HL-60 (cell line): ENCODE measurements at regions not wholly inside any gene's neighbourhood (a gene's known extent, or its start where the extent isn't known, plus 50 kb on each side); places are given as distances from the start of the nearest gene placed in this dataset.

Source experiments
- DNase-seq, 2 experiments: peaks; one replicate each; pipeline ENCODE4 v3.0.0-alpha.2; 2010 to 2020; ENCODE audit warnings: low read depth in 1 of 2, low spot score in 1 of 2
- H3K27ac ChIP-seq: fragments of 250-450 bp; sonication (Bioruptor Pico); replicated peaks from 2 replicates; pipeline ENCODE4 v1.5.1; 2020; ENCODE audit warnings: mild to moderate bottlenecking, moderate library complexity
- H3K27me3 ChIP-seq: fragments of 250-450 bp; sonication (Bioruptor Pico); 2 replicates; pipeline ENCODE4 v1.5.1; 2021; ENCODE audit warnings: mild to moderate bottlenecking, moderate library complexity; ENCODE audit not compliant: insufficient read depth, poor library complexity, severe bottlenecking
- H3K4me3 ChIP-seq: replicated peaks from 2 replicates; pipeline ENCODE4 v1.5.1; 2011; ENCODE audit warnings: mild to moderate bottlenecking, control low read depth, low read length; ENCODE audit not compliant: insufficient read depth
- GABPA ChIP-seq: IDR thresholded peaks from 2 replicates; pipeline ENCODE4 v1.6.1; 2012; ENCODE audit warnings: low read depth
- POLR2AphosphoS5 ChIP-seq: IDR thresholded peaks from 2 replicates; pipeline ENCODE4 v1.6.1; 2012; ENCODE audit warnings: low read depth
- SPI1 ChIP-seq: IDR thresholded peaks from 2 replicates; pipeline ENCODE4 v1.6.1; 2012; ENCODE audit warnings: low read depth, mild to moderate bottlenecking, borderline replicate concordance
- TF ChIP-seq, protein P1 (sequence below): IDR thresholded peaks from one replicate; pipeline ENCODE4 v1.5.1; 2011; ENCODE audit warnings: low read length, control low read depth, inconsistent platforms; ENCODE audit not compliant: insufficient read depth
- TF ChIP-seq, protein P2 (sequence below): IDR thresholded peaks from 2 replicates; pipeline ENCODE4 v1.6.1; 2012; ENCODE audit warnings: low read depth; ENCODE audit not compliant: insufficient replicate concordance

DNA sequence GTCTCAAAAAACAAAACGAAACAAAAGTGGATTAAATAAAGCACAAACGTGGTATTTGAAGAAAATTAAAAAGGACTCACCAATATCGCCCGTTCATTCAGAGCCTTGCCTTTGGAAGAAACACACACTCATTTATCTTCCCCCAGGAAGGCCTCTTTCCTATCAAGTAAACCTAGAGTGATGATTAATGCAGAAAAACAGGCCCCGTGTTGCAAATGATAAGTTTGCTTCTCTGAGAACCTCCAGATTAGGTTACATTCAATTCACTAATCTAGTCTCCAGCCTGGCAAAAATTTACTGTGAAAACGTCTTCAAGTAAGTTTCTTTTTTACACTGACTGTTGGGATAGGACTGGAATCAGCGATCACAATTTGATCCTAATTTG is 78.0 kb upstream of the C1GALT1 start:
- Histone ChIP-seq H3K27ac (no peak overlapping the region), H3K27me3 (no peaks in the 10 kb centered on the region), H3K4me3 (no peak overlapping the region)
- TF ChIP-seq SPI1 (no peak), GABPA (no peak)
- DNase-seq: no peak

DNA sequence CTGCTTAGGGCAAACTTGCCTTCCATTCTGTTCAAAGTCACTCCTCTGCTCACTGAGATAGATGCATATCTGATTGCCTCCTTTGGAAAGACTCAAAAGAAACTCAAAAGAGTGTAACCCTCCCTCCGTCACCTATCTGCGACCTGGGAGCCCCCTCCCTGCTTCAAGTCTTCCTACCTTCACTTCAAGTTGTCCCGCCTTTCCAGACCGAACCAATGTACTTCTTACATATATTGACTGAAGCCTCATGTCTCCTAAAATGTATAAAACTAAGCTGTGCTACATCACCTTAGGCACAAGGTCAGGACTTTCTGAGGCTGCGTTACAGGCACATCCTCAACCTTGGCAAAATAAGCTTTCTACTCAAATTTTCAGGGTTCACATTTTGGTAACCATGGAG is 77.4 kb upstream of the C1GALT1 start:
- Histone ChIP-seq H3K27ac (no peak overlapping the region), H3K4me3 (no peak overlapping the region), H3K27me3 (no peaks in the 10 kb centered on the region)
- DNase-seq: no peak
- TF ChIP-seq POLR2AphosphoS5: no peak
- TF ChIP-seq SPI1: no peak
- TF ChIP-seq, protein P1, sequence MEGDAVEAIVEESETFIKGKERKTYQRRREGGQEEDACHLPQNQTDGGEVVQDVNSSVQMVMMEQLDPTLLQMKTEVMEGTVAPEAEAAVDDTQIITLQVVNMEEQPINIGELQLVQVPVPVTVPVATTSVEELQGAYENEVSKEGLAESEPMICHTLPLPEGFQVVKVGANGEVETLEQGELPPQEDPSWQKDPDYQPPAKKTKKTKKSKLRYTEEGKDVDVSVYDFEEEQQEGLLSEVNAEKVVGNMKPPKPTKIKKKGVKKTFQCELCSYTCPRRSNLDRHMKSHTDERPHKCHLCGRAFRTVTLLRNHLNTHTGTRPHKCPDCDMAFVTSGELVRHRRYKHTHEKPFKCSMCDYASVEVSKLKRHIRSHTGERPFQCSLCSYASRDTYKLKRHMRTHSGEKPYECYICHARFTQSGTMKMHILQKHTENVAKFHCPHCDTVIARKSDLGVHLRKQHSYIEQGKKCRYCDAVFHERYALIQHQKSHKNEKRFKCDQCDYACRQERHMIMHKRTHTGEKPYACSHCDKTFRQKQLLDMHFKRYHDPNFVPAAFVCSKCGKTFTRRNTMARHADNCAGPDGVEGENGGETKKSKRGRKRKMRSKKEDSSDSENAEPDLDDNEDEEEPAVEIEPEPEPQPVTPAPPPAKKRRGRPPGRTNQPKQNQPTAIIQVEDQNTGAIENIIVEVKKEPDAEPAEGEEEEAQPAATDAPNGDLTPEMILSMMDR: no peak
- TF ChIP-seq GABPA: no peak

DNA sequence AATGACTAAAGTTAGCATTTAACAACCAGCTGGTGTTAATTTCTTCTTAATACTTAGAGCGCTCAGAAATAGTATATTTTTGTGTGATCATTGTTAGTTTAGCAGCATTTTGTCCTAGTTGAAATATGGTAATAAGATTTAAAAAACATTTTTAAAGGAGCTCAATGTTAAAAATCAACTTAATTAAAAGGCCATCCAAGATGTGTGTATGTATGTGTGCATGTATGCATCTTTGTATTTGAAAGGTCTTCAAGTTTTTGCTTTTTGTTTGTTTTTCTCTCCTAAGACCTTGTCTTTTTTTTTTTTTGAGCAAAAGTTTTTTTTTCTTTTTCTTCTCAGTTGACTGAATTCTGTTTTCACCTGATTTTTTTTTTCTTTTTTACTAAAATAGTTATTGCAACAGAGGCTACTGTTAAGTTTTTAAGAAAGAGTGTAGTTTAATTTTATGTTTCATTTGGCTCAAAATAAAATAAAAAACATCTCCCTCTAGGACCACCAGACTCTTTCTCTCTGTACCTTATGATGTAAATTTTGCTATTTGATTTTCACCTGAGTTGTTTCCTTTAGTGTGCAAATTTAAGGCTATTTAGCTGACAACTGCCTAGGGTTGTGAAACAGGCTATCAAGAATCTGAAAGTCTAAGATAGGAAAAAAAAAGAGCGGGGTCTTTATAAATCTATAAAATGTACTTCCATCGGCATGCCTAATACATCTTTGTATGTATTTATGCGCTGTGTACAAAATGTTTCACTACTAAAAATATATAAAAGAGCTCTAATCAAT is 76.4 kb upstream of the C1GALT1 start:
- TF ChIP-seq, protein P1: no peak
- TF ChIP-seq GABPA (no peak), POLR2AphosphoS5 (no peak), SPI1 (no peak)
- TF ChIP-seq, protein P2, sequence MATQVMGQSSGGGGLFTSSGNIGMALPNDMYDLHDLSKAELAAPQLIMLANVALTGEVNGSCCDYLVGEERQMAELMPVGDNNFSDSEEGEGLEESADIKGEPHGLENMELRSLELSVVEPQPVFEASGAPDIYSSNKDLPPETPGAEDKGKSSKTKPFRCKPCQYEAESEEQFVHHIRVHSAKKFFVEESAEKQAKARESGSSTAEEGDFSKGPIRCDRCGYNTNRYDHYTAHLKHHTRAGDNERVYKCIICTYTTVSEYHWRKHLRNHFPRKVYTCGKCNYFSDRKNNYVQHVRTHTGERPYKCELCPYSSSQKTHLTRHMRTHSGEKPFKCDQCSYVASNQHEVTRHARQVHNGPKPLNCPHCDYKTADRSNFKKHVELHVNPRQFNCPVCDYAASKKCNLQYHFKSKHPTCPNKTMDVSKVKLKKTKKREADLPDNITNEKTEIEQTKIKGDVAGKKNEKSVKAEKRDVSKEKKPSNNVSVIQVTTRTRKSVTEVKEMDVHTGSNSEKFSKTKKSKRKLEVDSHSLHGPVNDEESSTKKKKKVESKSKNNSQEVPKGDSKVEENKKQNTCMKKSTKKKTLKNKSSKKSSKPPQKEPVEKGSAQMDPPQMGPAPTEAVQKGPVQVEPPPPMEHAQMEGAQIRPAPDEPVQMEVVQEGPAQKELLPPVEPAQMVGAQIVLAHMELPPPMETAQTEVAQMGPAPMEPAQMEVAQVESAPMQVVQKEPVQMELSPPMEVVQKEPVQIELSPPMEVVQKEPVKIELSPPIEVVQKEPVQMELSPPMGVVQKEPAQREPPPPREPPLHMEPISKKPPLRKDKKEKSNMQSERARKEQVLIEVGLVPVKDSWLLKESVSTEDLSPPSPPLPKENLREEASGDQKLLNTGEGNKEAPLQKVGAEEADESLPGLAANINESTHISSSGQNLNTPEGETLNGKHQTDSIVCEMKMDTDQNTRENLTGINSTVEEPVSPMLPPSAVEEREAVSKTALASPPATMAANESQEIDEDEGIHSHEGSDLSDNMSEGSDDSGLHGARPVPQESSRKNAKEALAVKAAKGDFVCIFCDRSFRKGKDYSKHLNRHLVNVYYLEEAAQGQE: no peak
- H3K4me3 ChIP-seq: no peak overlapping the region

DNA sequence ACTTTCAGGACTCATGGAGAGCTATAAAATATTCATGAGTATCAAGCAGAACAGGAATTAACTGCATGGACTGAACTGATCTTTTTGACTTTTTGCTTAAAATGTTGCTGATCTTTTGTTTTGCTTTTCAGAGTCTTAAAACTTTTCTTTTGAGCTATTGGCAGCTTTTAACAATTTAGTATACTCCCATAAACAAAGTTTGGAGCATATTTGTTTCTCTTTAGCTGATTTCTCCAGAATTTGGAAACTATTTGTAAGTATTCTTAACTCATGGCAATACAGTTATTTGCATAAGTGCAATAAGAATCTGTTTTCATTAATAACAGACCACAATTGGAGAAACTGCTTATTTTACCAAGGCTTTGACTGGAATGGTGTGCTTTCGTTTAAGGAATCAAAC is 73.4 kb upstream of the C1GALT1 start:
- Histone ChIP-seq H3K27me3 (no peaks in the 10 kb centered on the region), H3K27ac (no peak overlapping the region), H3K4me3 (no peak overlapping the region)
- no peak for DNase-seq
- TF ChIP-seq, protein P1: no peak
- TF ChIP-seq SPI1: no peak
- TF ChIP-seq, protein P2: no peak
- TF ChIP-seq POLR2AphosphoS5: no peak
- no peak for TF ChIP-seq GABPA

More for the DNA sequence above, 76.4 kb upstream of the C1GALT1 start:
- no peaks in the 10 kb centered on the region for H3K27me3 ChIP-seq
- no peak for DNase-seq
- H3K27ac ChIP-seq: no peak overlapping the region
